ENCODE measurements at regions not wholly inside any gene's neighbourhood (a gene's known extent, or its start where the extent isn't known, plus 50 kb on each side); places are given as distances from the start of the nearest gene placed in this dataset.

GRCh38 chr7:12124028-12124427, 87.1 kb upstream of the TMEM106B start:
- no peaks in the 10 kb centered on the region for H3K4me1 ChIP-seq (ENCODE audit: control insufficient read depth in 1 of 2, insufficient read depth in 1 of 2, low read depth in 1 of 2, low read length in 1 of 2)
- H3K27me3 ChIP-seq: no peaks in the 10 kb centered on the region
- TF ChIP-seq CTCF (IDR thresholded peaks at IDR 0.05): no peak

GRCh38 chr7:12127455-12127854, 83.6 kb upstream of the TMEM106B start:
- Histone ChIP-seq H3K27me3 (no peaks in the 10 kb centered on the region), H3K36me3 (no peaks in the 10 kb centered on the region), H3K9me3 (no peaks in the 10 kb centered on the region), H3K4me1 (ENCODE audit: control insufficient read depth in 1 of 2, insufficient read depth in 1 of 2, low read depth in 1 of 2, low read length in 1 of 2) (no peaks in the 10 kb centered on the region), H3K4me3 (ENCODE audit: low read depth in 1 of 2, low read length in 1 of 2) (no peak overlapping the region), H3K27ac (no peak overlapping the region)
- no peak for TF ChIP-seq CTCF (IDR thresholded peaks at IDR 0.05)

More at GRCh38 chr7:12124028-12124427, 87.1 kb upstream of the TMEM106B start:
- Histone ChIP-seq H3K27ac (no peak overlapping the region), H3K36me3 (no peaks in the 10 kb centered on the region), H3K4me3 (ENCODE audit: low read depth in 1 of 2, low read length in 1 of 2) (no peak overlapping the region), H3K9me3 (no peaks in the 10 kb centered on the region)

GRCh38 chr7:12130609-12131008, 80.5 kb upstream of the TMEM106B start:
- Histone ChIP-seq H3K4me3 (ENCODE audit: low read depth in 1 of 2, low read length in 1 of 2) (no peak overlapping the region), H3K27me3 (no peaks in the 10 kb centered on the region), H3K36me3 (no peaks in the 10 kb centered on the region), H3K4me1 (ENCODE audit: control insufficient read depth in 1 of 2, insufficient read depth in 1 of 2, low read depth in 1 of 2, low read length in 1 of 2) (no peaks in the 10 kb centered on the region), H3K9me3 (no peaks in the 10 kb centered on the region), H3K27ac (no peak overlapping the region)
- no peak for TF ChIP-seq CTCF (IDR thresholded peaks at IDR 0.05)

GRCh38 chr7:12131122-12131521, 80.0 kb upstream of the TMEM106B start:
- TF ChIP-seq CTCF (IDR thresholded peaks at IDR 0.05): no peak
- no peak overlapping the region for H3K27ac ChIP-seq
- H3K4me3 ChIP-seq (ENCODE audit: low read depth in 1 of 2, low read length in 1 of 2): no peak overlapping the region
- no peaks in the 10 kb centered on the region for H3K27me3 ChIP-seq
- H3K4me1 ChIP-seq (ENCODE audit: control insufficient read depth in 1 of 2, insufficient read depth in 1 of 2, low read depth in 1 of 2, low read length in 1 of 2): no peaks in the 10 kb centered on the region
- no peaks in the 10 kb centered on the region for H3K9me3 ChIP-seq
- no peaks in the 10 kb centered on the region for H3K36me3 ChIP-seq

GRCh38 chr7:12133865-12134264, 77.2 kb upstream of the TMEM106B start:
- no peak for TF ChIP-seq CTCF (IDR thresholded peaks at IDR 0.05)
- no peaks in the 10 kb centered on the region for H3K27me3 ChIP-seq
- H3K4me3 ChIP-seq (ENCODE audit: low read depth in 1 of 2, low read length in 1 of 2): no peak overlapping the region
- H3K4me1 ChIP-seq (ENCODE audit: control insufficient read depth in 1 of 2, insufficient read depth in 1 of 2, low read depth in 1 of 2, low read length in 1 of 2): no peaks in the 10 kb centered on the region
- no peak overlapping the region for H3K27ac ChIP-seq
- no peaks in the 10 kb centered on the region for H3K36me3 ChIP-seq
- no peaks in the 10 kb centered on the region for H3K9me3 ChIP-seq

- no peak for TF ChIP-seq CTCF (IDR thresholded peaks at IDR 0.05)
- H3K27ac ChIP-seq: no peak overlapping the region
Observed at GRCh38 chr7:12136523-12136922, 74.6 kb upstream of the TMEM106B start.

More at GRCh38 chr7:12136523-12136922, 74.6 kb upstream of the TMEM106B start:
- H3K27me3 ChIP-seq: no peaks in the 10 kb centered on the region
- no peaks in the 10 kb centered on the region for H3K4me1 ChIP-seq (ENCODE audit: control insufficient read depth in 1 of 2, insufficient read depth in 1 of 2, low read depth in 1 of 2, low read length in 1 of 2)
- H3K36me3 ChIP-seq: no peaks in the 10 kb centered on the region
- H3K4me3 ChIP-seq (ENCODE audit: low read depth in 1 of 2, low read length in 1 of 2): no peak overlapping the region
- H3K9me3 ChIP-seq: no peaks in the 10 kb centered on the region

All from neutrophil (primary cell).